8988T (cell line): ENCODE measurements at regions not wholly inside any gene's neighbourhood (a gene's known extent, or its start where the extent isn't known, plus 50 kb on each side); places are given as distances from the start of the nearest gene placed in this dataset.
"Not testable (repeated sequence)": the region's sequence is repeated elsewhere in the genome, so short reads cannot be mapped to it uniquely, and the experiment has no call there.

Source experiments
- DNase-seq: peaks from one replicate; pipeline ENCODE4 v3.0.0; 2011

- no peak for DNase-seq
These were observed 67.6 kb downstream of the HTR1A start for GRCh38 chr5:63894690-63895089.

DNA sequence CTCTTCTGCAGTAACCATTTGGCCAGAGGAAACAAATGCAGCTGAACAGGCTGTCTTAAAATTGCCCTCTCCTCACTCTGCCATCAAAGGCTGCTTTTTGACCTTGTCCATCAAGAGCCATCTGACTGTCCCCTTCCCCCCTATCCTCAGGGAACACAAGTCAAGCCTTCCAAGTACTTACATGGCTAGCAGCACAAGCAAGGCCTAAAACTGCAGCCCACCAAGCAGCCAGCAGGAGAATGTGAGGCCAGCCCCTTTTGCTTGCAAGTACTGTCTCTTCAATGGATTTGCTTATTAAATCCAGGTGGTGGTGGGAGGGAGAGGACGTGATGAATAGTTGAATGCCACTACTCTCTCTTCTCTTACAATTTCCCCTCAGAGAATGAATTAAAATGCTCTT, 83.5 kb downstream of the HTR1A start:
- no peak for DNase-seq

- DNase-seq = no peak
These were observed 84.3 kb downstream of the HTR1A start for GRCh38 chr5:63877961-63878360.

- DNase-seq = no peak
These were observed 101.9 kb downstream of the HTR1A start for GRCh38 chr5:63860379-63860778.

- no peak for DNase-seq
These were observed 108.2 kb downstream of the HTR1A start for GRCh38 chr5:63854076-63854475.

GRCh38 chr5:63843190-63843589, 119.1 kb downstream of the HTR1A start:
- DNase-seq = no peak

GRCh38 chr5:63837437-63837836, 124.8 kb downstream of the HTR1A start:
- no peak for DNase-seq

GRCh38 chr5:63831381-63831780, 130.9 kb downstream of the HTR1A start:
- DNase-seq = no peak

- no peak for DNase-seq
These were observed 136.3 kb downstream of the HTR1A start for GRCh38 chr5:63825984-63826383.

- no peak for DNase-seq
These were observed 138.7 kb downstream of the HTR1A start for GRCh38 chr5:63823583-63823982.

DNA sequence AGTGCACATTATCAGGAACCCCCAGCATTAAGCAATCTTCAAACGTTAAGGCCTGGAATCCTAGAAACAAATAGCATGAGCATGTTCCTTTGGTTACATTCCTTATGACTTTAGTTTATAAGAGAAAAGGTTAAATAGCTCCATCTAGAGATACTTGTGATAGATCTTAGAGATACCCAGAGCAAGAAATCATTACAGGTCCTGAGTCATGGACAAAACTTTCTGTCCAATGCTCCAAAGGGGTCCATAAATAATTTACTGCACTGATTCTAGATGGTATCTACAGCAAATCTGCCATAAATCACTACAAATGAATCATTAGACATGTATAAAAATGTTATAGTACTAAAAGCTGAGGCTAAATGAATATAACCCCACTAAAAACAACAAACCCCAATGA, 139.6 kb downstream of the HTR1A start:
- no peak for DNase-seq

DNA sequence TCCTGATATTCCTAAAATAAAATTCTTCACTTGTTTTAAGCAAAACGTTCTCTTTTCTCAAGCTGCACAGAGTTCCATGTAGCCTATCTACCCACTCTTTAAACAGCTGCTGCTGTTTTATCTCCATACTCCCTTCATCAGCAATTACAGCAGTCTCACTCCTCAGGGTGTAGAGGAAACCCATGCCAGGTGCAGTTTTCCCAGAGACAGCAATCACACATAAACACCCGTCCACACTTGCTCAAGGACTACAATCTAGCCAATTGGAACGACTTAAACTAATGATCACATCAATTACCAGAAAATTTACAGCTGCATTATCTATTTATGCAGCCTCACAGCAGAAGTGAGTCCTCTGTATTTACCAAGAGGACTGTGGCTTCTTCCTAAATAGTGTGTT, 141.7 kb downstream of the HTR1A start:
- DNase-seq = no peak

- DNase-seq = no peak
These were observed 149.6 kb downstream of the HTR1A start for GRCh38 chr5:63812693-63813092.

DNA sequence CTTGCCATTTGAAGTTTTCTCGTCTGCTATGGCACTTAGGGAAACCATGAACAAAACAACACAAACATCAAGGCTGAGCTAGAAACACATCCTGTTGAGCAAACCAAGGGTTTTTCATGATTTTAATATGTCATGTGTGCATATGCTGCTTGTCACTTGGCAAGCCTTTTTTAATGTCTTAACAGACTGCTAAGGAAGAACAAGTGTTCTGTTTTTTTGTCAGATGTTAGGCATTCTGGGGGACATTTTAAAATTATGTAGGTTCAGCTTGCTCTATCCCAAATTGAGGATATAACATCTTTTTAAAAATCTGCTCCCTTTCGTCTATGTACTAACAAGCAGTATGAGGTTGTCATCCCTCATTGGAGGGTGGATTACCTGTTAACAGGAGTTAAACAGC, 150.3 kb downstream of the HTR1A start:
- DNase-seq = no peak

GRCh38 chr5:63811286-63811685, 151.0 kb downstream of the HTR1A start:
- no peak for DNase-seq

DNA sequence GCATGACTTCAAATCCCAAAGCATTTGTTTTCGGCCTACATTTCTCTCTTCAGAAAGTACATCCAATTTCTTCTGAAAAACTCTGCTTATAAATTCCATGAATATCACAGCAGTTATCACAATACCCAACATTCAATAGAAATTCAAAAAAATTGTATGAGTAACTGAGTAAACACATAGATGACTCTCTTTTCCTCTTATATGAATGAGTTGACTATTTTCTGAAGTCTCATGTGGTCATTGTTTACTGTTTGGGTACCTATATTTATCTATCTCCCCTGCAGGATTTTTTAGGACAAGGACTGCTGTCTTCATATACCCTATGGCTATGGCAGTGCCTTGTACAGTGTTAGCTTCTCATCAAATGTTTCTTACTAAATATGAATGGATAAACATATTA, 157.1 kb downstream of the HTR1A start:
- no peak for DNase-seq

DNA sequence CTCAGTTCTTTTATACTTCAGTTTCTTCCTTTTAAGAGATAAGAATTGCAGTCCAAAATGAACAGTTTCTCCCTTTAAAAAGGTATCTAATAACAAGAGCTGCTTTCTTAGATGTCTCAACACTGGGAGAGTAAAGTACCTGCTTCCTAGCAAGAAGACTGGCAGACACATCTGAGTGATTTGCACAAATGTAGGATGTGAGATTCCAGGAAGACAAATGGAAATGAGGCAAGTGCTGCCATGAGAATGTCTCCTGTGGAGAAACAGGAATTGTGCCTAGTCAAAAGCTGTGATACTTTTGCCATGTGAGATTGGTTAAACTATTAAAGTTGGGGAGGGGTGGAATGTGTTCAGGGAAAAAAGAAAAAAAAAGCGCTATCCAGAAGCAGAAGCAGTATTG, 159.1 kb downstream of the HTR1A start:
- DNase-seq = no peak

- no peak for DNase-seq
These were observed 167.3 kb downstream of the HTR1A start for GRCh38 chr5:63794979-63795378.

- no peak for DNase-seq
These were observed 167.9 kb downstream of the HTR1A start for GRCh38 chr5:63794296-63794695.

DNA sequence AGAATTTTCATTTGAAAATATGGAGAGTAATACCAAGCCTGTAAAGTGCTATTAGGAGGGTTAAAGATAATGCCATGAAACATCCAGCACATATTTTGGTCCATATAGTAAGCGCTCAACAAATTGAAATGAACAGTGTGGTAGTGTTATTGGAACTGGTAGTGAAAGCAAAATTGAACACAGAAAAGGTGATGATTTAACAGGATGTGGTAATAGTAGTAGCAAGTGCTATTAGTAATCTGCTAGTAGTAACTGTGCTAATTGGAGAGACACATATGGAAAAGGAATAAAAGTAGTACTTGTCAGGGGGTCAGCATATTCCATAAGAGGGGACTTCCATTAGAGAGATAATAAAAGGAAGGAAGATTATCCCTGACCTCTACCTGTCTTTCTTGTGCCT, 187.3 kb downstream of the HTR1A start:
- no peak for DNase-seq

DNA sequence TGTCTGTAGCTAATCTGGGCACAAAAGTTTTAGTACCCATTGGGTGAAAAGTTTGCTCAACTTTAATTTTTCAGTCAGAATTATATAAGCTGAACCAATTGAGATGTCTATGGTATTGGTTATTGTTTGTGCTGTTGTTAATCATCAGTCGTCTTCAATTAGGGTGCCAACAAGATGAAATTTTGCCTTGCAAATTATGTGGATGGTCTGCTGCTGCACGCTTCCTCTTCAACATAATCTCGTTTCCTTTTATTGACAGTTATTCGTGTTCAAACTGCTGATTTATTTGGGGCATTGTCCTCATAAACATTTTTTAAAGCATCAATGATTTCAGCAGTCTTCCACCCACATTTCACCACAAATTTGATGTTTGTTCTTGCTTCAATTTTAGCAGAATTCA, 194.0 kb downstream of the HTR1A start:
- no peak for DNase-seq

DNA sequence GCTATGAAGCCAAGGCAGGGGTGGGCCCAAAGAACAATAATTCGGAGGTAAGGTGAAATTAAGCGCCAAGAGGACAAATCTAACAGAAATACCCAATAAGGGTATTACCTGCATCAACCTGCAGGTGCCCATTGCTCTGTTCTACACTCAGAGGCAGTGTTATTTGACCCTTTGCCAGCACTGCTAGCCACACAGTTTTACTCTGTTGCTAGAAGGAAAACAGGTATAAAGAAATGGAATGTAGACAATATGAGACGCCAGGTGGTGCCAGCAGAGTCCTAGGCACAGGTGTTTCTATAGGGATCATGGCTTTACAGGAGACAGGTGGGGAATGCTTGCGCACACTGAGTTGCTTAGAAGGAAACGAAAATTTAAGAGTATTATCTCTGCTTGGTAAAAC, 201.3 kb downstream of the HTR1A start:
- no peak for DNase-seq

- no peak for DNase-seq
These were observed 219.0 kb downstream of the HTR1A start for GRCh38 chr5:63743096-63743798.

GRCh38 chr5:63732880-63733279, 229.4 kb downstream of the HTR1A start:
- DNase-seq = not testable (repeated sequence)

GRCh38 chr5:63727583-63727982, 234.7 kb downstream of the HTR1A start:
- no peak for DNase-seq

DNA sequence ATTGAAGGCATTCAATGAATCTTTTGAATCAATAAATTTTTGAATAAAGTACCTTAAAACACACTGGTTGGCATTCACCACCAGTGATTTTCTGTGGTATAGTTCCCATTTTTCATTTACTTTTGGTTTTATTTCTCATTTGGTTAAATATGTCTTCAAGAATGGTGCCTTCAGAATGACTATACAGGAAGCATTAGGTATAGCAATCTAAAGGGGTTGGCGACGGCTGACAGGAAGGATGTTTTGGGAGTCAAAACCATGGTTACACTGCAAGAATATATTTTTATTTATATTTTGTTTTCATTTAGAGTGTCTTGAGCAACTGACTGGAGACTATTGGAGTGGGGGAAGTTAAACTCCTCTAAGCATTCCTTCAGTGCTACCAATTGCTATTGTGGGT, 235.7 kb downstream of the HTR1A start:
- no peak for DNase-seq
